Endothelial cell of umbilical vein (primary cell): ENCODE measurements at regions not wholly inside any gene's neighbourhood (a gene's known extent, or its start where the extent isn't known, plus 50 kb on each side); places are given as distances from the start of the nearest gene placed in this dataset.

Source experiments
- BruUV-seq: library from RNA; stranded (reverse); fragments of 400-500 nt; replicated peaks from 2 replicates; lab custom pipeline; 2021; lab: Mats Ljungman, UMichigan
- CTCF ChIA-PET: fragments of 300-600, 350-600 bp; sonication (Branson Sonifier 250); formaldehyde crosslinking; loops from one replicate; lab custom pipeline; 2021; ENCODE audit warnings: antibody characterized with exemption, inconsistent platforms; lab: Charles Lee
- POLR2A ChIA-PET: fragments of 300-600, 350-600 bp; sonication (Branson Sonifier 250); formaldehyde crosslinking; loops from one replicate; lab custom pipeline; 2021; ENCODE audit warnings: antibody characterized with exemption, inconsistent platforms; lab: Charles Lee
- DNase-seq: peaks from one replicate; pipeline ENCODE4 v3.0.0-alpha.2; 2011; ENCODE audit warnings: low read depth, low spot score
- FAIRE-seq: peaks from 2 replicates; lab custom pipeline; 2011; peaks lifted over from hg19 to GRCh38; lab: Jason Lieb, UNC
- H2AFZ ChIP-seq: 2 replicates; pipeline ENCODE4 v1.6.0; 2012; ENCODE audit warnings: low read depth, low read length, control low read depth, inconsistent platforms
- H3K27ac ChIP-seq: 2 replicates; pipeline ENCODE4 v1.5.1; 2011; ENCODE audit warnings: low read depth, mild to moderate bottlenecking, control low read depth, low read length, moderate library complexity; ENCODE audit not compliant: insufficient read depth
- H3K27me3 ChIP-seq, 2 experiments: 2 replicates each; pipeline versions ENCODE4 v1.6.0 to v1.6.1; 2011; ENCODE audit warnings: low read length in 2 of 2, mixed read lengths in 1 of 2; ENCODE audit not compliant: control insufficient read depth in 2 of 2, insufficient read depth in 2 of 2
- H3K36me3 ChIP-seq, 2 experiments: 2 replicates in 1 of 2; 3 replicates in 1 of 2; pipeline ENCODE4 v1.5.1; 2011; ENCODE audit warnings: low read length in 2 of 2, mild to moderate bottlenecking in 1 of 2, moderate library complexity in 1 of 2; ENCODE audit not compliant: control insufficient read depth in 2 of 2, insufficient read depth in 2 of 2; ENCODE audit errors: extremely low read depth in 1 of 2
- H3K4me1 ChIP-seq: 3 replicates; pipeline ENCODE4 v1.5.1; 2011; ENCODE audit warnings: mild to moderate bottlenecking, low read length; ENCODE audit not compliant: control insufficient read depth, insufficient read depth; ENCODE audit errors: extremely low read depth
- H3K4me2 ChIP-seq: 2 replicates; pipeline ENCODE4 v1.6.1; 2011; ENCODE audit warnings: low read length, control low read depth, mixed read lengths; ENCODE audit not compliant: insufficient read depth
- H3K4me3 ChIP-seq, 3 experiments: fragments of 200-600 bp in 1 of 3; sonication (generic), shearing (Covaris generic) in 1 of 3; replicated peaks in 1 of 3; 2 replicates each; pipeline ENCODE4 v1.5.1; 2011 to 2016; ENCODE audit warnings: control low read depth in 3 of 3, low read length in 3 of 3, mild to moderate bottlenecking in 2 of 3, inconsistent platforms in 1 of 3, low read depth in 1 of 3, moderate library complexity in 1 of 3; ENCODE audit not compliant: insufficient read depth in 1 of 3
- H3K79me2 ChIP-seq: 2 replicates; pipeline ENCODE4 v1.6.0; 2012; ENCODE audit warnings: low read length, inconsistent platforms; ENCODE audit not compliant: control insufficient read depth, insufficient read depth
- H3K9ac ChIP-seq: replicated peaks from 2 replicates; pipeline ENCODE3; 2011; ENCODE audit warnings: low read length, control low read depth; ENCODE audit not compliant: insufficient read depth; ENCODE audit errors: extremely low read depth
- H3K9me1 ChIP-seq: replicated peaks from 3 replicates; pipeline ENCODE4 v1.6.0; 2011; ENCODE audit warnings: mild to moderate bottlenecking, low read length; ENCODE audit not compliant: control insufficient read depth, insufficient read depth; ENCODE audit errors: extremely low read depth
- H3K9me3 ChIP-seq: replicated peaks from 2 replicates; pipeline ENCODE4 v1.5.1; 2012; ENCODE audit warnings: low read length, inconsistent platforms; ENCODE audit not compliant: control insufficient read depth, insufficient read depth
- H4K20me1 ChIP-seq: replicated peaks from 2 replicates; pipeline ENCODE3; 2011; ENCODE audit warnings: mild to moderate bottlenecking, low read length; ENCODE audit not compliant: control insufficient read depth, insufficient read depth; ENCODE audit errors: extremely low read depth
- CTCF ChIP-seq, 2 donors: IDR thresholded peaks; 1 replicate in 1 of 2; 2 replicates in 1 of 2; pipeline ENCODE4 v1.5.1; 2011; ENCODE audit warnings: low read length in 2 of 2, mild to moderate bottlenecking in 2 of 2, moderate library complexity in 2 of 2, control low read depth in 1 of 2, inconsistent platforms in 1 of 2, low read depth in 1 of 2; ENCODE audit not compliant: insufficient read depth in 1 of 2; ENCODE audit errors: extremely low read depth in 1 of 2
- EZH2 ChIP-seq: IDR thresholded peaks from 2 replicates; pipeline ENCODE4 v1.6.1; 2012; ENCODE audit warnings: borderline replicate concordance, low read depth, mild to moderate bottlenecking, moderate library complexity, low read length, inconsistent platforms; ENCODE audit not compliant: severe bottlenecking
- FOS ChIP-seq: IDR thresholded peaks from 2 replicates; pipeline ENCODE4 v1.6.1; 2011; ENCODE audit warnings: mild to moderate bottlenecking, low read length, moderate library complexity, borderline replicate concordance; ENCODE audit not compliant: insufficient read depth
- GATA2 ChIP-seq: IDR thresholded peaks from 2 replicates; pipeline ENCODE4 v1.7.0; 2011; ENCODE audit warnings: low read depth, mild to moderate bottlenecking, moderate library complexity, mixed read lengths, low read length; ENCODE audit not compliant: insufficient read length, insufficient read depth
- JUN ChIP-seq: IDR thresholded peaks from 2 replicates; pipeline ENCODE4 v1.6.1; 2011; ENCODE audit warnings: borderline replicate concordance, low read depth; ENCODE audit not compliant: insufficient read length, insufficient read depth
- MAX ChIP-seq: IDR thresholded peaks from 2 replicates; pipeline ENCODE4 v1.6.1; 2011; ENCODE audit not compliant: insufficient read depth, insufficient read length
- MYC ChIP-seq: IDR thresholded peaks from one replicate; pipeline ENCODE4 v1.6.1; 2011; ENCODE audit warnings: mild to moderate bottlenecking, low read depth, low read length
- POLR2A ChIP-seq: IDR thresholded peaks from 2 replicates; pipeline ENCODE4 v1.6.1; 2012; ENCODE audit warnings: low read depth, mild to moderate bottlenecking, control low read depth, low read length
- POLR2AphosphoS5 ChIP-seq: IDR thresholded peaks from 2 replicates; pipeline ENCODE4 v1.6.1; 2012; ENCODE audit warnings: low read depth, mild to moderate bottlenecking, control low read depth, low read length, moderate library complexity; ENCODE audit not compliant: insufficient read depth
- dilution Hi-C: fragments of 300-500 bp; cut with MboI; formaldehyde crosslinking; loops from one replicate; pipeline ENCODE4 v1.15.0; 2019; ENCODE audit warnings: low sequenced_read_pairs; ENCODE audit not compliant: extremely low pct_ligation_motif_present
- intact Hi-C: fragments of 100-400 bp; cut with micrococcal nuclease; formaldehyde crosslinking; loops from one replicate; pipeline ENCODE4 v1.10.0; 2022

GRCh38 chr9:97179616-97180015, 127.8 kb upstream of the CCDC180 start:
- intact Hi-C loops (no loop called here), dilution Hi-C loops (no loop called here)
- CTCF ChIA-PET: interaction anchor here (0.8 kb wide), 1 partner anchor 70 kb away, joined by 3 read pairs; no protein-coding TSS in a partner anchor
- TF ChIP-seq GATA2 (no peak), MYC (no peak), JUN (no peak), POLR2AphosphoS5 (no peak), CTCF (IDR thresholded peaks at IDR 0.05; ENCODE audit: extremely low read depth in 1 of 2, insufficient read depth in 1 of 2, low read depth in 1 of 2, low read length in 2 of 2) (no peak), POLR2A (no peak)
- Histone ChIP-seq H4K20me1 (no peaks in the 10 kb centered on the region), H3K4me3 (no peak overlapping the region), H2AFZ (no peak overlapping the region), H3K9me3 (no peaks in the 10 kb centered on the region), H3K9ac (no peak overlapping the region), H3K27me3 (no peaks in the 10 kb centered on the region), H3K9me1 (no peaks in the 10 kb centered on the region), H3K4me2 (no peak overlapping the region), H3K27ac (no peak overlapping the region), H3K4me1 (no peaks in the 10 kb centered on the region), H3K36me3 (no peaks in the 10 kb centered on the region), H3K79me2 (no peaks in the 10 kb centered on the region)
- POLR2A ChIA-PET: no interaction called here
- DNase-seq (no peak), FAIRE-seq (no peak)
- no TSS peak for BruUV-seq

- H3K27me3 ChIP-seq: no peaks in the 10 kb centered on the region
- H4K20me1 ChIP-seq: no peaks in the 10 kb centered on the region
- ChIA-PET CTCF (no interaction called here), POLR2A (no interaction called here)
- H3K27ac ChIP-seq: no peak overlapping the region
- no peaks in the 10 kb centered on the region for H3K36me3 ChIP-seq
- no peak overlapping the region for H3K4me3 ChIP-seq
- no peak for TF ChIP-seq EZH2
- no peak for TF ChIP-seq FOS
- TF ChIP-seq POLR2A: no peak
- no peak for TF ChIP-seq MYC
- TF ChIP-seq GATA2: no peak
- TF ChIP-seq MAX: no peak
- TF ChIP-seq POLR2AphosphoS5: no peak
- no peak for TF ChIP-seq JUN
- TF ChIP-seq CTCF (IDR thresholded peaks at IDR 0.05; ENCODE audit: extremely low read depth in 1 of 2, insufficient read depth in 1 of 2, low read depth in 1 of 2, low read length in 2 of 2): no peak
- H3K9ac ChIP-seq: no peak overlapping the region
- no peak overlapping the region for H3K4me2 ChIP-seq
- no peaks in the 10 kb centered on the region for H3K9me1 ChIP-seq
- dilution Hi-C loops (no loop called here), intact Hi-C loops (no loop called here)
- no peak for FAIRE-seq
- no peak overlapping the region for H2AFZ ChIP-seq
- no TSS peak for BruUV-seq
- no peaks in the 10 kb centered on the region for H3K4me1 ChIP-seq
- no peak for DNase-seq
- no peaks in the 10 kb centered on the region for H3K9me3 ChIP-seq
- H3K79me2 ChIP-seq: no peaks in the 10 kb centered on the region
These were observed 131.3 kb upstream of the CCDC180 start for GRCh38 chr9:97176206-97176605.
